H9 (cell line): ENCODE measurements at regions not wholly inside any gene's neighbourhood (a gene's known extent, or its start where the extent isn't known, plus 50 kb on each side); places are given as distances from the start of the nearest gene placed in this dataset.

ENCODE experiments used
- DNase-seq: peaks from one replicate; pipeline ENCODE4 v3.0.0-alpha.2; 2017
- H2AFZ ChIP-seq: one replicate; pipeline ENCODE4 v1.6.1; 2013; ENCODE audit warnings: mild to moderate bottlenecking, low read length, control low read depth, moderate library complexity
- H2AK5ac ChIP-seq: 2 replicates; pipeline ENCODE4 v1.6.1; 2013; ENCODE audit warnings: low read length, control low read depth, mixed read lengths; ENCODE audit not compliant: insufficient read length
- H2BK120ac ChIP-seq: one replicate; pipeline ENCODE4 v1.6.1; 2013; ENCODE audit warnings: low read depth, mild to moderate bottlenecking, low read length, control low read depth, inconsistent platforms; ENCODE audit not compliant: poor library complexity, severe bottlenecking
- H2BK12ac ChIP-seq: 2 replicates; pipeline ENCODE4 v1.6.1; 2013; ENCODE audit warnings: low read length, control low read depth, mixed read lengths, low read depth; ENCODE audit not compliant: insufficient read length
- H2BK15ac ChIP-seq: 2 replicates; pipeline ENCODE4 v1.6.1; 2013; ENCODE audit warnings: low read depth, low read length, control low read depth
- H2BK20ac ChIP-seq: one replicate; pipeline ENCODE4 v1.6.1; 2013; ENCODE audit warnings: low read depth, mild to moderate bottlenecking, low read length, control low read depth, inconsistent platforms; ENCODE audit not compliant: poor library complexity, severe bottlenecking
- H2BK5ac ChIP-seq: 2 replicates; pipeline ENCODE4 v1.6.1; 2013; ENCODE audit warnings: low read length, control low read depth, mixed read lengths; ENCODE audit not compliant: insufficient read length
- H3K14ac ChIP-seq: 2 replicates; pipeline ENCODE4 v1.6.1; 2013; ENCODE audit warnings: low read length, control low read depth; ENCODE audit not compliant: insufficient read depth
- H3K18ac ChIP-seq: 2 replicates; pipeline ENCODE4 v1.6.1; 2013; ENCODE audit warnings: low read depth, mild to moderate bottlenecking, mixed read lengths, low read length, control low read depth; ENCODE audit not compliant: insufficient read length
- H3K23ac ChIP-seq: 2 replicates; pipeline ENCODE4 v1.6.1; 2013; ENCODE audit warnings: low read length, control low read depth, mixed read lengths, low read depth; ENCODE audit not compliant: insufficient read length
- H3K23me2 ChIP-seq: 2 replicates; pipeline ENCODE4 v1.6.1; 2013; ENCODE audit warnings: low read depth, mild to moderate bottlenecking, mixed read lengths, low read length, control low read depth; ENCODE audit not compliant: insufficient read length, poor library complexity, severe bottlenecking
- H3K27ac ChIP-seq: 2 replicates; pipeline ENCODE4 v1.5.1; 2013; ENCODE audit warnings: low read length, control low read depth, mixed read lengths, low read depth; ENCODE audit not compliant: insufficient read length
- H3K27me3 ChIP-seq: 2 replicates; pipeline ENCODE4 v1.6.1; 2013; ENCODE audit warnings: low read length, control low read depth, inconsistent platforms; ENCODE audit not compliant: insufficient read depth
- H3K4ac ChIP-seq: 2 replicates; pipeline ENCODE4 v1.6.1; 2013; ENCODE audit warnings: low read depth, mild to moderate bottlenecking, control low read depth, inconsistent platforms, low read length, moderate library complexity
- H3K4me1 ChIP-seq: 2 replicates; pipeline ENCODE4 v1.6.1; 2013; ENCODE audit warnings: low read length, control low read depth, inconsistent platforms; ENCODE audit not compliant: insufficient read depth
- H3K4me2 ChIP-seq: 2 replicates; pipeline ENCODE4 v1.6.1; 2013; ENCODE audit warnings: low read length, control low read depth, mixed read lengths; ENCODE audit not compliant: insufficient read length, insufficient read depth
- H3K56ac ChIP-seq: 2 replicates; pipeline ENCODE4 v1.6.1; 2013; ENCODE audit warnings: low read depth, mild to moderate bottlenecking, mixed read lengths, low read length, control low read depth; ENCODE audit not compliant: insufficient read length
- H3K79me1 ChIP-seq: 2 replicates; pipeline ENCODE4 v1.6.1; 2013; ENCODE audit warnings: low read depth, mild to moderate bottlenecking, moderate library complexity, low read length, control low read depth, inconsistent platforms; ENCODE audit not compliant: insufficient read depth, poor library complexity, severe bottlenecking
- H3K79me2 ChIP-seq: 2 replicates; pipeline ENCODE4 v1.6.1; 2013; ENCODE audit warnings: low read length, control low read depth, inconsistent platforms; ENCODE audit not compliant: insufficient read depth
- H3K9ac ChIP-seq: 2 replicates; pipeline ENCODE4 v1.6.1; 2013; ENCODE audit warnings: low read length, control low read depth, mixed read lengths; ENCODE audit not compliant: insufficient read length; ENCODE audit errors: extremely low read depth
- H3K9me3 ChIP-seq: one replicate; pipeline ENCODE4 v1.6.1; 2013; ENCODE audit warnings: low read depth, low read length, inconsistent platforms; ENCODE audit not compliant: control insufficient read depth
- H3T11ph ChIP-seq: one replicate; pipeline ENCODE4 v1.6.1; 2013; ENCODE audit warnings: mild to moderate bottlenecking, low read length, control low read depth, inconsistent platforms
- H4K20me1 ChIP-seq: one replicate; pipeline ENCODE4 v1.6.1; 2013; ENCODE audit not compliant: control insufficient read depth, insufficient read length, insufficient read depth
- H4K5ac ChIP-seq: 2 replicates; pipeline ENCODE4 v1.6.1; 2013; ENCODE audit warnings: low read depth, mild to moderate bottlenecking, mixed read lengths, low read length, control low read depth; ENCODE audit not compliant: insufficient read length
- H4K8ac ChIP-seq: replicated peaks from 2 replicates; pipeline ENCODE4 v1.6.1; 2013; ENCODE audit warnings: low read length, control low read depth, mixed read lengths, low read depth; ENCODE audit not compliant: insufficient read length
- H4K91ac ChIP-seq: 2 replicates; pipeline ENCODE4 v1.6.1; 2013; ENCODE audit warnings: low read depth, mild to moderate bottlenecking, moderate library complexity, mixed read lengths, low read length, control low read depth; ENCODE audit not compliant: insufficient read length
- H3K27ac Mint-ChIP-seq, 3 experiments: 2 replicates in 2 of 3; 3 replicates in 1 of 3; pipeline ENCODE4 v1.8.0; 2020 to 2021; ENCODE audit warnings: mixed read lengths in 3 of 3, mild to moderate bottlenecking in 1 of 3, moderate library complexity in 1 of 3
- H3K27me3 Mint-ChIP-seq: 2 replicates; pipeline ENCODE4 v1.8.0; 2021; ENCODE audit warnings: low read depth, mild to moderate bottlenecking, moderate library complexity, mixed read lengths
- H3K36me3 Mint-ChIP-seq, 3 experiments: 2 replicates in 2 of 3; 3 replicates in 1 of 3; pipeline ENCODE4 v1.8.0; 2020 to 2021; ENCODE audit warnings: low read depth in 3 of 3, mixed read lengths in 3 of 3; ENCODE audit not compliant: insufficient read depth in 1 of 3
- H3K4me1 Mint-ChIP-seq, 2 experiments: 2 replicates each; pipeline ENCODE4 v1.8.0; 2020; ENCODE audit warnings: mixed read lengths in 2 of 2
- H3K4me3 Mint-ChIP-seq, 2 experiments: 2 replicates in 1 of 2; 3 replicates in 1 of 2; pipeline ENCODE4 v1.8.0; 2020 to 2021; ENCODE audit warnings: mild to moderate bottlenecking in 2 of 2, mixed read lengths in 2 of 2, moderate library complexity in 1 of 2
- H3K9me3 Mint-ChIP-seq, 2 experiments: 2 replicates in 1 of 2; 3 replicates in 1 of 2; pipeline ENCODE4 v1.8.0; 2020; ENCODE audit warnings: mild to moderate bottlenecking in 2 of 2, mixed read lengths in 2 of 2, moderate library complexity in 1 of 2
- CTCF ChIP-seq: fragments of 200-600 bp; sonication (generic); conservative IDR thresholded peaks from 3 replicates; pipeline ENCODE4 v1.8.0; 2021; ENCODE audit warnings: antibody characterized with exemption, mild to moderate bottlenecking
- WGBS: extraction: QIAGEN DNeasy Blood & Tissue Kit; methylation state at CpG from one replicate; pipeline ENCODE4 v1.1.7; 2013; ENCODE audit warnings: missing lambda C conversion rate, low lambda C conversion rate, mixed read lengths; ENCODE audit not compliant: insufficient read length; ENCODE audit errors: extremely low coverage; 5-methylcytosine and 5-hydroxymethylcytosine counted together

- DNase-seq, result no peak
- no peak overlapping the region for H2BK15ac ChIP-seq
- Mint-ChIP-seq H3K9me3 (no peaks in the 10 kb centered on the region), H3K4me3 (no peak overlapping the region), H3K36me3 (no peaks in the 10 kb centered on the region; a peak in 1 of 7 replicates), H3K4me1 (peaks cover 10 to 17% of the 10 kb centered on the region in 2 experiments), H3K27ac (no peak overlapping the region), H3K27me3 (peaks cover 60% of the 10 kb centered on the region)
- H3K9ac ChIP-seq, result no peak overlapping the region
- no peak overlapping the region for H3K56ac ChIP-seq
- H3K79me1 ChIP-seq, result no peaks in the 10 kb centered on the region
- H3K27ac ChIP-seq, result no peak overlapping the region
- no peaks in the 10 kb centered on the region for H3K9me3 ChIP-seq
- no peak overlapping the region for H4K91ac ChIP-seq
- no peak overlapping the region for H2AFZ ChIP-seq
- no peak overlapping the region for H2AK5ac ChIP-seq
- no peak overlapping the region for H2BK20ac ChIP-seq
- no peak overlapping the region for H3K18ac ChIP-seq
- no peak overlapping the region for H4K8ac ChIP-seq
- H2BK12ac ChIP-seq, result no peak overlapping the region
- no peaks in the 10 kb centered on the region for H3K4me1 ChIP-seq
- no peaks in the 10 kb centered on the region for H4K20me1 ChIP-seq
- WGBS, result no CpG with 5 or more reads among the region's 14 CpGs
- no peak overlapping the region for H3K14ac ChIP-seq
- H2BK120ac ChIP-seq, result no peak overlapping the region
- H2BK5ac ChIP-seq, result no peak overlapping the region
- no peaks in the 10 kb centered on the region for H3K27me3 ChIP-seq
- no peak overlapping the region for H3K4ac ChIP-seq
- TF ChIP-seq CTCF, result no peak
- H3K4me2 ChIP-seq, result no peak overlapping the region
- H4K5ac ChIP-seq, result no peak overlapping the region
- no peaks in the 10 kb centered on the region for H3K23me2 ChIP-seq
- H3T11ph ChIP-seq, result no peak overlapping the region
- H3K79me2 ChIP-seq, result no peaks in the 10 kb centered on the region
- no peak overlapping the region for H3K23ac ChIP-seq
These were observed 203.8 kb upstream of the ZMIZ1 start for GRCh38 chr10:78864761-78865537.
